HepG2 (cell line): ENCODE measurements at regions not wholly inside any gene's neighbourhood (a gene's known extent, or its start where the extent isn't known, plus 50 kb on each side); places are given as distances from the start of the nearest gene placed in this dataset.
A peak's percentile ranks its signal among the peaks of the same experiment; 100 is the strongest.

Experiments
- ATAD3A ChIP-seq: sonication (generic); formaldehyde crosslinking; IDR thresholded peaks from 2 replicates; pipeline ENCODE4 v1.4.0; 2020; ENCODE audit warnings: missing genetic modification reagents
- ATM ChIP-seq: fragments of 450-650 bp; IDR thresholded peaks from 2 replicates; pipeline ENCODE4 v1.7.1; 2017; ENCODE audit warnings: mild to moderate bottlenecking, borderline replicate concordance
- DNMT3B ChIP-seq: conservative IDR thresholded peaks from 2 replicates; pipeline ENCODE4 v1.6.1; 2016; ENCODE audit warnings: missing biosample characterization, control low read depth
- FOSL2 ChIP-seq: sonication (generic); formaldehyde crosslinking; IDR thresholded peaks from 2 replicates; pipeline ENCODE4 v1.4.0; 2020; ENCODE audit warnings: missing genetic modification reagents
- GABPB1 ChIP-seq: IDR thresholded peaks from 2 replicates; pipeline ENCODE4 v1.6.1; 2016; ENCODE audit warnings: mild to moderate bottlenecking, missing genetic modification reagents, moderate library complexity, missing compliant biosample characterization
- HHEX ChIP-seq: IDR thresholded peaks from 2 replicates; pipeline ENCODE4 v1.6.1; 2016; ENCODE audit warnings: control low read depth
- KLF6 ChIP-seq: IDR thresholded peaks from 2 replicates; pipeline ENCODE4 v1.8.0; 2016; ENCODE audit warnings: missing biosample characterization, missing genetic modification reagents
- MXD4 ChIP-seq: IDR thresholded peaks from 2 replicates; pipeline ENCODE4 v1.6.1; 2016; ENCODE audit warnings: mild to moderate bottlenecking, missing biosample characterization, missing genetic modification reagents
- NFE2 ChIP-seq: sonication (generic); formaldehyde crosslinking; IDR thresholded peaks from 2 replicates; pipeline ENCODE4 v1.4.0; 2020; ENCODE audit warnings: missing genetic modification reagents
- ONECUT2 ChIP-seq: sonication (generic); formaldehyde crosslinking; IDR thresholded peaks from 2 replicates; pipeline ENCODE4 v1.4.0; 2020; ENCODE audit warnings: missing genetic modification reagents
- SATB2 ChIP-seq: sonication (generic); formaldehyde crosslinking; IDR thresholded peaks from 2 replicates; pipeline ENCODE4 v1.5.0; 2020; ENCODE audit warnings: missing genetic modification reagents
- SIX1 ChIP-seq: sonication (generic); formaldehyde crosslinking; IDR thresholded peaks from 2 replicates; pipeline ENCODE4 v1.4.0; 2020; ENCODE audit warnings: missing genetic modification reagents, borderline replicate concordance
- SMARCE1 ChIP-seq: fragments of 450-650 bp; IDR thresholded peaks from 2 replicates; pipeline ENCODE4 v1.6.1; 2017; ENCODE audit warnings: borderline replicate concordance
- SOX13 ChIP-seq, 3 experiments: fragments of 450-650 bp in 1 of 3; sonication (generic) in 1 of 3; formaldehyde crosslinking in 1 of 3; IDR thresholded peaks in 2 of 3; conservative IDR thresholded peaks in 1 of 3; 2 replicates each; pipeline versions ENCODE4 v1.5.0 to v1.6.1; 2016 to 2020; ENCODE audit warnings: antibody characterized with exemption in 1 of 3, mild to moderate bottlenecking in 1 of 3, missing compliant biosample characterization in 1 of 3, missing genetic modification reagents in 1 of 3, moderate library complexity in 1 of 3
- SP140L ChIP-seq: sonication (generic); formaldehyde crosslinking; IDR thresholded peaks from 2 replicates; pipeline ENCODE4 v1.4.0; 2020; ENCODE audit warnings: missing genetic modification reagents, borderline replicate concordance
- SRSF4 ChIP-seq: fragments of 200-400 bp; formaldehyde crosslinking; IDR thresholded peaks from one replicate; pipeline ENCODE4 v1.6.1; 2018; ENCODE audit warnings: mild to moderate bottlenecking, low read depth, low read length, moderate library complexity; ENCODE audit not compliant: poor library complexity, severe bottlenecking
- ZFAT ChIP-seq: sonication (generic); formaldehyde crosslinking; conservative IDR thresholded peaks from 2 replicates; pipeline ENCODE4 v1.8.1; 2023; ENCODE audit warnings: missing genetic modification reagents, inconsistent platforms
- ZNF333 ChIP-seq: sonication (generic); formaldehyde crosslinking; IDR thresholded peaks from 2 replicates; pipeline ENCODE4 v1.4.0; 2020; ENCODE audit warnings: mild to moderate bottlenecking, missing genetic modification reagents, borderline replicate concordance
- ZNF335 ChIP-seq: sonication (generic); formaldehyde crosslinking; IDR thresholded peaks from 2 replicates; pipeline ENCODE4 v1.4.0; 2020; ENCODE audit warnings: missing genetic modification reagents
- ZNF446 ChIP-seq: sonication (generic); formaldehyde crosslinking; IDR thresholded peaks from 2 replicates; pipeline ENCODE4 v1.5.0; 2020; ENCODE audit warnings: mild to moderate bottlenecking, missing genetic modification reagents
- TF ChIP-seq, protein P1 (sequence below): sonication (generic); formaldehyde crosslinking; IDR thresholded peaks from 2 replicates; pipeline ENCODE4 v1.5.0; 2020; ENCODE audit warnings: mild to moderate bottlenecking, missing genetic modification reagents
- TF ChIP-seq, protein P2 (sequence below): sonication (generic); formaldehyde crosslinking; IDR thresholded peaks from 2 replicates; pipeline ENCODE4 v1.5.0; 2020; ENCODE audit warnings: mild to moderate bottlenecking, missing genetic modification reagents

DNA sequence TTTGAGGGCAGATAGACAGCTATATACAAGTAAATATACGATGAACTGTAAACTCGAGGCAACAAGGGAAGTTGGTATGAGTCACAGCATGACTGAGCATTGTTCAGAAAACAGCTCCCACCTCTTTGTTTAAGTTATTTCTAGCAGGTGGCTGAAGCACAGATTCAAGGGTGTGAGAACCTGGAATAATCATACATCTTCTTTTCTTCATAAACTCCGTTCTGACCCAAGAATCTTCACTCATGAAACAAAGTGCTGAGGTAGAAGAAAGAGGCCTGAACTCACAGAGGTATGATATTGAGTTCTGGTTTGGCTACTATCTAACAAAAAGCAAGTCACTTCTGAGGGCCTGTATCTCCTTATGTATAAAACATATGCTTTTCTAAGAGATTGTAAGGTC, 364.1 kb upstream of the KITLG start (continued):
- TF ChIP-seq ATAD3A (CRISPR knock-in tag): no peak
- no peak for TF ChIP-seq SRSF4
- TF ChIP-seq KLF6 (CRISPR knock-in tag): no peak
- no peak for TF ChIP-seq SIX1 (CRISPR knock-in tag)
- no peak for TF ChIP-seq SATB2 (CRISPR knock-in tag)
- TF ChIP-seq SMARCE1: no peak
- TF ChIP-seq DNMT3B (CRISPR knock-in tag): no peak
- TF ChIP-seq SOX13 (IDR thresholded peaks at IDR 0.05): no peak
- peak in 1 of 2 experiments; percentile 42; a peak in 1 of 4 replicates for TF ChIP-seq SOX13 (CRISPR knock-in tag; conservative IDR thresholded peaks at IDR 0.05 in 1 of 2, IDR thresholded peaks at IDR 0.05 in 1 of 2)
- no peak for TF ChIP-seq ONECUT2 (CRISPR knock-in tag)
- TF ChIP-seq NFE2 (CRISPR knock-in tag): peak; percentile 43; the same call in 1 of the 2 replicates
- TF ChIP-seq ZNF446 (CRISPR knock-in tag): no peak
- no peak for TF ChIP-seq HHEX (CRISPR knock-in tag)
- TF ChIP-seq, protein P1, sequence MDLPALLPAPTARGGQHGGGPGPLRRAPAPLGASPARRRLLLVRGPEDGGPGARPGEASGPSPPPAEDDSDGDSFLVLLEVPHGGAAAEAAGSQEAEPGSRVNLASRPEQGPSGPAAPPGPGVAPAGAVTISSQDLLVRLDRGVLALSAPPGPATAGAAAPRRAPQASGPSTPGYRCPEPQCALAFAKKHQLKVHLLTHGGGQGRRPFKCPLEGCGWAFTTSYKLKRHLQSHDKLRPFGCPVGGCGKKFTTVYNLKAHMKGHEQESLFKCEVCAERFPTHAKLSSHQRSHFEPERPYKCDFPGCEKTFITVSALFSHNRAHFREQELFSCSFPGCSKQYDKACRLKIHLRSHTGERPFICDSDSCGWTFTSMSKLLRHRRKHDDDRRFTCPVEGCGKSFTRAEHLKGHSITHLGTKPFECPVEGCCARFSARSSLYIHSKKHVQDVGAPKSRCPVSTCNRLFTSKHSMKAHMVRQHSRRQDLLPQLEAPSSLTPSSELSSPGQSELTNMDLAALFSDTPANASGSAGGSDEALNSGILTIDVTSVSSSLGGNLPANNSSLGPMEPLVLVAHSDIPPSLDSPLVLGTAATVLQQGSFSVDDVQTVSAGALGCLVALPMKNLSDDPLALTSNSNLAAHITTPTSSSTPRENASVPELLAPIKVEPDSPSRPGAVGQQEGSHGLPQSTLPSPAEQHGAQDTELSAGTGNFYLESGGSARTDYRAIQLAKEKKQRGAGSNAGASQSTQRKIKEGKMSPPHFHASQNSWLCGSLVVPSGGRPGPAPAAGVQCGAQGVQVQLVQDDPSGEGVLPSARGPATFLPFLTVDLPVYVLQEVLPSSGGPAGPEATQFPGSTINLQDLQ (CRISPR knock-in tag): no peak
- no peak for TF ChIP-seq SP140L
- TF ChIP-seq ZFAT (CRISPR knock-in tag): no peak
- no peak for TF ChIP-seq ZNF333
- TF ChIP-seq MXD4: no peak
- peak; percentile 55 for TF ChIP-seq FOSL2 (CRISPR knock-in tag)
- no peak for TF ChIP-seq ZNF335
- TF ChIP-seq, protein P2, sequence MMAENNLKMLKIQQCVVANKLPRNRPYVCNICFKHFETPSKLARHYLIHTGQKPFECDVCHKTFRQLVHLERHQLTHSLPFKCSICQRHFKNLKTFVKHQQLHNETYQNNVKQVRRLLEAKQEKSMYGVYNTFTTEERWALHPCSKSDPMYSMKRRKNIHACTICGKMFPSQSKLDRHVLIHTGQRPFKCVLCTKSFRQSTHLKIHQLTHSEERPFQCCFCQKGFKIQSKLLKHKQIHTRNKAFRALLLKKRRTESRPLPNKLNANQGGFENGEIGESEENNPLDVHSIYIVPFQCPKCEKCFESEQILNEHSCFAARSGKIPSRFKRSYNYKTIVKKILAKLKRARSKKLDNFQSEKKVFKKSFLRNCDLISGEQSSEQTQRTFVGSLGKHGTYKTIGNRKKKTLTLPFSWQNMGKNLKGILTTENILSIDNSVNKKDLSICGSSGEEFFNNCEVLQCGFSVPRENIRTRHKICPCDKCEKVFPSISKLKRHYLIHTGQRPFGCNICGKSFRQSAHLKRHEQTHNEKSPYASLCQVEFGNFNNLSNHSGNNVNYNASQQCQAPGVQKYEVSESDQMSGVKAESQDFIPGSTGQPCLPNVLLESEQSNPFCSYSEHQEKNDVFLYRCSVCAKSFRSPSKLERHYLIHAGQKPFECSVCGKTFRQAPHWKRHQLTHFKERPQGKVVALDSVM (CRISPR knock-in tag): no peak
- no peak for TF ChIP-seq GABPB1 (CRISPR knock-in tag)
- TF ChIP-seq ATM: no peak
